GM23338 (cell line): ENCODE measurements at regions not wholly inside any gene's neighbourhood (a gene's known extent, or its start where the extent isn't known, plus 50 kb on each side); places are given as distances from the start of the nearest gene placed in this dataset.

Experiments
- CTCF ChIP-seq, 2 experiments: fragments of 200-600 bp in 1 of 2; sonication (generic) in 1 of 2; conservative IDR thresholded peaks; 2 replicates each; pipeline versions ENCODE4 v1.5.1 to v1.6.1; 2016 to 2017; ENCODE audit warnings: antibody characterized with exemption in 2 of 2, low read depth in 2 of 2, mild to moderate bottlenecking in 2 of 2, moderate library complexity in 1 of 2
- EZH2 ChIP-seq: fragments of 200-600 bp; sonication (generic); IDR thresholded peaks from one replicate; pipeline ENCODE4 v1.8.0; 2017; ENCODE audit warnings: antibody characterized with exemption, mild to moderate bottlenecking, low read depth; ENCODE audit not compliant: unreplicated experiment
- POLR2AphosphoS5 ChIP-seq: IDR thresholded peaks from 2 replicates; pipeline ENCODE4 v1.6.1; 2016; ENCODE audit warnings: antibody characterized with exemption, low read depth

- TF ChIP-seq CTCF (conservative IDR thresholded peaks at IDR 0.05; ENCODE audit: low read depth in 2 of 2) = no peak
- no peak for TF ChIP-seq EZH2
- no peak for TF ChIP-seq POLR2AphosphoS5
Observed at GRCh38 chr9:21729648-21730047, 72.8 kb upstream of the MTAP start.
